Pons (tissue), 1 donor: ENCODE measurements at regions not wholly inside any gene's neighbourhood (a gene's known extent, or its start where the extent isn't known, plus 50 kb on each side); places are given as distances from the start of the nearest gene placed in this dataset.
"Not testable (repeated sequence)": the region's sequence is repeated elsewhere in the genome, so short reads cannot be mapped to it uniquely, and the experiment has no call there.

ENCODE experiments used
- DNase-seq: peaks from one replicate; pipeline ENCODE4 v3.0.0-alpha.2; 2016; ENCODE audit warnings: low spot score

DNA sequence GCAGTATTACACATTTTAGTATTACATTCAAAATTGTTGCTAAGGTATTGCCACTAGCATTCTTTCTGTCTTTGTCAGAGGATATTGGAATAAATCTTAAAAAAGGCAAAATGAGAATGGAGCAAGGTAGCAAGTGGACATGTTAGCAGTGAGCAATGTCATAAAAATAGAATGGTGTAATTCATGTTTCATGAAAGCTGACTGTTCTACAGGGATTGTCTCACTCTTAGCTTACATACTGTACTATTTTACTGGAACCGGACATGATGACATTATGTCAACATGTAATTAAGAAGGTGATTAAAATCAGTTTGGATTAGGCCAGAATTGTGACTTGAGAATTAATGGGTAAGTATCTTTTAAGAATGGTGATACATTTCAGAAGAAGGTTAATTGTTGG, 1086.2 kb downstream of the STIM2 start:
- DNase-seq = no peak

DNA sequence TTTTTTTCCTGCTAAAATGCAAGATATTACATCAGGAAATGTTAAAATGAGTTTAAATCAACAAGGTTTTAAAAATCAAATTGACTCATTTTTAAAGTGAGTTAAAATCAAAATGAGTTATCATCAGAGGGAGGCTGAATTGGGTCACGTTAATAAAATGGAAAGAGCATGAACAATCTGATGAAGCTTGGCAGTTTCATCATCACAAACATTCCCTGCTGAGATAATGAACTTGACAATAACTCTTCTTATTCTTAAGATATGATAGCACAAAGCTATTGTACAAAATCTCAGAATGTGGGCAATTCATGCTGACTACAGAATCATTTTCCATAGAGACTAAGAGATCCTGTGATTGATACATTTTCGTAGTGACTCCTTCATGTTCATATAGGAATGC, 1086.7 kb downstream of the STIM2 start:
- no peak for DNase-seq

- DNase-seq = no peak
Observed at GRCh38 chr4:27964095-27964494, 1103.5 kb downstream of the STIM2 start.

DNA sequence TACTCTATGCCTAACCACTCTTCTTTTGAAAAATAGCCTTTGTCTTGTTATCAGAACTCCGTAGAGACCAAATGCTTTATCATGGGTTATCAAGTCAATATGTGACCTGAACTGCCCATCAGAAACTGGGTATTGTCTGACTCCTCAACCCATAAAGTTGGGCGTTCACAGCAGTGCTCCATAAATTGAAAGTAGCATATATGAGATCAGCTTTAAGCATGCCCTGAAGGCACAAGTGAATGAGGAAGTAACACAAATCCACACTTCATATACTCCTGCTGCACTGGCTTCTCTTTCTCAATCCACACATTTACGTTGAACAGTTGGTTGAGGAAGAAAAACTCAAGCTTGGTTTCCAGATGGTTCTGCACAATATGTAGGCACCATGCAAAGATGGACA, 1106.0 kb downstream of the STIM2 start:
- no peak for DNase-seq

DNA sequence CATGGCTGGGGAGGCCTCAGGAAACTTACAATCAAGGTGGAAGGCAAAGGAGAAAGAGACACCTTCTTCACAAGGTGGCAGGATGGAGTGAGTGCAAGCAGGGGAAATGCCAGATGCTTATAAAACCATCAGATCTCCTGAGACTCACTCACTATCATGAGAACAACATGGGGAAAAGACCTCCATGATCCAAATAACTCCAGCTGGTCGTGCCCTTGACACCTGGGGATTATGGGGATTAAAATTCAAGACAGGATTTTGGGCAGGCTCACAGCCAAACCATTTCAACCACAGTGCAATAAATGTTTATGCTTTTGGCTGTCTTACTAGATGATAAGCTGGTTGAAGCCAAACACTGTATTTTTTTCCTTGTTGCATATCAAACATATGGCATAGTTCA, 1112.4 kb downstream of the STIM2 start:
- no peak for DNase-seq

- no peak for DNase-seq
Observed at GRCh38 chr4:27973700-27974099, 1113.1 kb downstream of the STIM2 start.

DNA sequence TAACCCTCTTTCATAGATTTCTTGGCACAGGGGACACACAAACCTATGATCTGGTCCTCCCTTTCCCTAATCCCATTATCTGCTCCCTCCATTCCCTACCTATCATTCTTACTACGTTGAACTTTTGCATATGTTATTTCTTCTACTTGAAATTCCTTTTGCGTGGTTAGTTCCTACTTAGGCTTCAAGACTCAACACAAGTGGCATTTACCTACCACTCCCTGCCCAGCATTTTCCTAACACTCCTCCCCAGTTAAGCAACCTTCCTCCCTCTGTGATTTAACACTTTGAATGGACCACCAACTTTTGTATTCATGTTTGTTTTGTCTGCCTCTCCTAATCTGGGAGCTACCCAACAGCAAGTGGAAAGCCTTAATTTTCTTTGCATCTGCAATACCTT, 1113.7 kb downstream of the STIM2 start:
- DNase-seq = no peak

GRCh38 chr4:27974881-27975280, 1114.2 kb downstream of the STIM2 start:
- DNase-seq = not testable (repeated sequence)

DNA sequence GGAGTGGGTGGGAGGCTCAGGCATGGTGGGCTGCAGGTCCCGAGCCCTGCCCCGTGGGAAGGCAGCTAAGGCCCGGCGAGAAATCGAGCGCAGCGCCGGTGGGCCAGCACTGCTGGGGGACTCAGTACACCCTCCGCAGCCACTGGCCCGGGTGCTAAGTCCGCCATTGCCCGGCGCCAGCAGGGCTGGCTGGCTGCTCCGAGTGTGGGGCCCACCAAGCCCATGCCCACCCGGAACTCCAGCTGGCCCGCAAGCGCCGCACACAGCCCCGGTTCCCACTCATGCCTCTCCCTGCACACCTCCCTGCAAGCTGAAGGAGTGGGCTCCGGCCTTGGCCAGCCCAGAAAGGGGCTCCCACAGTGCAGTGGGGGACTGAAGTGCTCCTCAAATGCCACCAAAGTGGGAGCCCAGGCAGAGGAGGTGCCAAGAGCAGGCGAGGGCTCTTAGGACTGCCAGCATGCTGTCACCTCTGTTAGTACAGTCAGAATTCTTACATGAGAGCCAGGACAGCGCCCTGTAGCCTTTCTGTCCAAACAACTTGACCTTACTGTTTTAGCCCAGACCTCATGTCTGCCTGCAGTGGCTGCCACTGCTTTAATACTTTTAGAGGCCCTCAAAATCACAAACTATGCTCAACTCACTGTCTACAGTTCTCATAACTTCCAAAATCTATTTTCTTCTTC, 1117.9 kb downstream of the STIM2 start:
- not testable (repeated sequence) for DNase-seq

- DNase-seq = no peak
Observed at GRCh38 chr4:27985522-27985921, 1124.9 kb downstream of the STIM2 start.

DNA sequence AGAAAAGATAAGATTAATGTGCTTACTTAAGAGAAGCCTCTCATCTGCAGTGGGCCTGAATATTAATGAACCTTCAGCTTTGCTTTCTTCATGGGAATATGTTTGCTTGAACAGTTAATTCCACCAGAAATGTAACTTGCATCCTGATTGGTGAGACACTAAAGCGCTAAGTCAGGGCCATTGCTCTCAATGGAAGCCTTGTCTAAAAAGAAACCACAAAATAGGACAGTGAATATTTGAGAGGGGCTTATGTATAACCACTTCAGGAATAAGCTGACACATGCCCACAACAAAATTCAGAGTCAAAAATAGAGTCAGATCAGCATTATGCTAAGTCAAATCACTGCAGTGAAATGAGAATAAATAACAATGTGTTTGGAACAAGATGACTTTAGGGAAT, 1125.8 kb downstream of the STIM2 start:
- peak; percentile 44 for DNase-seq

DNA sequence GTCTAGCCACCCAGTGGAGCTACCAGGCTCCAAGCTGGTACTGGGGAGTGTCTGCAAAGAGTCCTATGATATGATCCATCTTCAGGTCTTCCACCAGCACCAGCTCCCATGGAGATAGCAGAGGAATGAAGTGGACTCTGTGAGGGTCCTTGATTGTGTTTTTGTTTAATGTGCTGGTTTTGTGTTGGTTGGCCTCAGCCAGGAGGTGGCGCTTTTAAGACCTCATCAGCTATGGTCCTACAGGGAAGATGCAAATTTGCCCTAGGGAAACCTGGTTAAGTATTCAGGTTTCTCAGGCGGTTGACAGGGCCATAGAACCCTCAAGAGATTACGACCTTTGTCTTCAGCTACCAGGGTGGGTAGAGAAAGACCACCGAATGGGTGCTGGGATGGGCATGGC, 1141.1 kb downstream of the STIM2 start:
- no peak for DNase-seq

DNA sequence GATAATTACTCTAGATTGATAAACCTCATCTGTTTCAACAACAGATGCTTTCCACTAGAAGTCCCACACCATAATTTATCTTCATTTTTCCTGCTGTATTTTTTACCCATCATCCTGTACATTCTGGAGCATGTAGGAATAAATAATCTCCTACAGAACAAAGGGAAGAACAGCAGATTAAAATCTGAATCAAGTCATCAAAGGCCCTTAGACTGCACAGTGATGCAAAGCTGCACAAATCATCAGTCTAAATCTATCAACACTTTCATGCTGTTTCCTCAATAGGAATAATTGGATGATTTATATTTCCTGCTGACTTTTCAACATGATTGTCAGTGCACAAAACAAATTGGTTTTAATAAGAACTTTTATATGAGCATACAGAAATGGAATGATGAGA, 1143.9 kb downstream of the STIM2 start:
- no peak for DNase-seq

DNA sequence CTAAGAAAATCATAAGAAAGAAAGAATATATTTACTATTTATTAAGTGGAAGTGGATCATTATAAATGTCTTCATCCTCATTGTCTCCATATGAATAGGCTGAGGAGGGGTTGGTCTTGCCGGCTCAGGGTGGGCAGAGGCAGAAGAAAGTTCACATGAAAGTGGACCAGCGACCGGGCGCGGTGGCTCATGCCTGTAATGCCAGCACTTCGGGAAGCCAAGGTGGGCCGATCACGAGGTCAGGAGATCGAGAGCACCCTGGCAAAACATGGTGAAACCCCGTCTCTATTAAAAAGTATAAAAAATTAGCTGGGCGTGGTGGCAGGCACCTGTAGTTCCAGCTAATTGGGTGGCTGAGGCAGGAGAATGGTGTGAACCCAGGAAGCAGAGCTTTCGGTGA, 1145.4 kb downstream of the STIM2 start:
- no peak for DNase-seq

DNA sequence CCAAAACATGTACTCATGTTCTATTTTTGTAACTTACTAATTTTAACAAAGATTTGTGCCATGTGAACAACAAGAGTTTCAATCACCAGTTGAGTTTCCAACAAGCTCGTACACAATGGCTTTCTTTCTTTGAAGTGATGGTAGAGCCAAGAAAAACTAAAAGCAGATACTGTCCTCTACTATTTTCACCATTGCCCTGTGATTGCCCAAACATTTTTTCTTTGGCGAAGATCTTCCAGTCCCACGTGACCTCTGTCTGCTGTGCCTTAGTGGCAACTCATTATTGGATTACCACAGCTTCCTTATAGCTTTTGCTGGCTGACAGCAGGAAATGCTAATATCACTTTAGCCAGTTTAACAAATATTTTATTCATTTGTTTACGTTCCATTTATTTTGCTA, 1147.1 kb downstream of the STIM2 start:
- DNase-seq = peak; percentile 86

DNA sequence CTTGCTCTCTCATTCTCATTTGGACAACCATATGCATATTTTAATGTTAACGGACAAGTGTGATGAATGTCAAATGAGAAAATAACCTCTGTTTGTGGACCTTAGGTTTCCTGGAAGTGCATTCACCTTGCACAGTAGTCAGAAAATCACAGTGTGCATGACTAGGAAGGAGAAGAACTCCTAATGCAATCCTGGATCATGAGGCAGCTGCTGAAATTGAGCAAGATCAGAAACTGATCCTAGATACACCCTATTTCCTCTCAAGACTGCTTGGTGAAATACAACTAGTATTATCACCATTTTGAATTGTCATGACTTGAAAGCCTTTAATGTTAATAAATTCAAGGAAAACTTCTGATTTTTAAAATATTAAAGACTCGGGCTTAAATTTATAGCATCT, 1148.9 kb downstream of the STIM2 start:
- DNase-seq = no peak

GRCh38 chr4:28010577-28011240, 1150.1 kb downstream of the STIM2 start:
- DNase-seq = no peak

DNA sequence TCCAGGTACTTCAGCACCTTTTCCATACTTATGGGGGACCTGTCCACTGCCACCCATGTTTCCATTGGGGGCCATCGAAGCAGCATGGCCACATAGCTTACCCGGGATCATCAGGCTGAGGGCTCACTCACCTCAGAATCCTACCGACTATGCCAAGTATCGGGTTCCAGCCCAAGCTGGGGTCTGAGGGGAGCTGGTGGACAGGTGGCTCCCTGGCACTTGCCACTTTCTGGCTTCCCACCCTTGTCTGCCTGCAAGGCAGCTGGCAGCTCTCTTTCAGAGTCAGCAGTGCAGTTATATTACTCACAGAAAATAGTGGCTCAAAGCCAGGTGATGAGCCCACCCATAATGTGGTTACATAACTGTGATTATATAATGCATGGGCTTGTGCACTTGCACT, 1153.8 kb downstream of the STIM2 start:
- DNase-seq = no peak

DNA sequence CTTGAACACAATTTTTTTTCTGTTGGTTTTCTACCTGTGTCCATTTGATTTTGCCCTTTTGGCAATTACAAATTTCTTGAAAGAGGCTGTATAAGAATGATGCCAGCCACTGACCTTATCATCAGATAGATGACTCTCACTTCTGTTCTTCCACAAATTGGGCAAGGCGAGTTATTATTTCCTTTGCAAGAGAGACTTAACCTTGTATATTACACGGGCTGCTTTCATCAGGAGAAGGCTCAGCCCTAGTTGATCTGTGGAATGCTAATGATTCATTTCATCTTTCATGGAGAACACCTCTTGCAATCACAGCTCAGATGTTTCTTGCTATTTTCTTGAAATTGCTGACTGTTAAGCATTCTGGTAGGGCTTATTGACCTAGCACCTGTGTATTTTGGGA, 1155.4 kb downstream of the STIM2 start:
- DNase-seq = no peak

- DNase-seq = not testable (repeated sequence)
Observed at GRCh38 chr4:28038253-28038652, 1177.6 kb downstream of the STIM2 start.

DNA sequence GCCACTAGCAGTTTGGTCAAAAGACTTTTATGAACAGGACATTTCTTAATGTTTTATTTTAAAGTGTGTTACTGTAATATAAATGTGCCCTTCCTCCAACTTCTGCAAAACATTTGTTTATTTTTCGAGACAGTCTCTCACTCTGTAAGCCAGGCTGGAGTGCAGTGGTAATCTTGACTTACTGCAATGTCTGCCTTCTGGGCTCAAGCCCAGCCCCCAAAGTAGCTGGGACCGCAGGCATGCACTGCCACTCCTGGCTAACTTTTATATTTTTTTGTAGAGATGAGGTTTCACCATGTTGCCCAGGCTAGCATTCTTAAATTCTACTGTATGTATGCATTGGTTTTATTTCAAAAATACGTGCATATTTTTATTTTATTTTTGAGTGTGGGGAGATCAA, 1201.9 kb downstream of the STIM2 start:
- DNase-seq = no peak

DNA sequence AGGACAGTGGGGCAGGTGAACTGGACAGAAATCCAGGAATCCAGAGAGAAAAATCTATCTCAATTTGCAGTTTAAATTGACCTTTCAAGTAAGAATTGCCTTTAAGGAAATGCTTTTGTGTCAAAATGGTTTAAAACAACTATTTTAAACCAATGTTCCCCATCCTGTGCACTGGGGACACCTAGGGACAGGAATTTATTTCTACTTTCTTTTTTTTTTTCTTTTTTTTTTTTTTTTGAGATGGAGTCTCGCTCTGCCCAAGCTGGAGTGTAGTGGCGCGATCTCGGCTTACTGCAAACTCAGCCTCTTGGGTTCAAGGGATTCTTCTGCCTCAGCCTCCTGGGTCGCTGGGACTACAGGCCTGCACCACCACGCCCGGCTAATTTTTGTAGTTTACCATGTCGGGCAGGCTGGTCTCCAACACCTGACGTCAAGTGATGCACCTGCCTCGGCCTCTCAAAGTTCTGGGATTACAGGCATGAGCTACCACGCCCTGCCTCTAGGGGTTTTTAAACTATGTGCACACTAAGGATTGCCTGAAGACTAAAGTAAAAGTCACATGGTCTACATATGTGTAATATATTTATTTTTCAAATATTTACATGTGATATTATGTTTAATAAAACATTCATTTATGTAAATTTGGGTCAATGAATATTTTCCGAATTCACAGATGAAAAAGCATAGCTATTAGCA, 1213.4 kb downstream of the STIM2 start:
- DNase-seq = no peak

DNA sequence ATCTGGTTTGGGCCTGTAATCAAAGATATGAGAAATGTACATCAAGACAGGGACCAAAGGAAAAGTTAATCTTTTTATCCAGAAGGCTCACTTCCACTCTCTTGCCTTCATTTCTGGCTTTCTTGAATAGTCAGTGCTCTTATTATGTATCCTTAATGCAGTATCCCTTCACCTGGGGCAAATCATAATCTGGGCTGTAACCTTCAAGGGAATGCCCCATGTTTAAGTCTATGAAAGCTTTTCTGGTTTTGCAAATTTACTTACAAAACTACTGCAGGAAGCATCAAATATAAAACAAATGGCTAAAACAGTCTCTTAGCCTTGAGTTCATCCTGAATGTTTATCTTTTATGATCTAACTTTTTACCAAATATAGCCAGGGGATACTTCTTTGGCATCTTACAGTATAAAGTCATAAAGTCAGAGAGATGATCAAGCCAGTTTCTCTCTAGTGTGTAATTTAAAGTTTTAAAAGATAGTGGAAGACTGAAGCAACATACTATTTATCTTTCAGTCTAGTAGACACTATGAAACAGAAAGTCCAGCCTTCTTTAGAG, 1214.8 kb downstream of the STIM2 start:
- no peak for DNase-seq
